Iris pigment epithelial cell (primary cell): ENCODE measurements at regions not wholly inside any gene's neighbourhood (a gene's known extent, or its start where the extent isn't known, plus 50 kb on each side); places are given as distances from the start of the nearest gene placed in this dataset.
A peak's percentile ranks its signal among the peaks of the same experiment; 100 is the strongest.
"Not testable (repeated sequence)": the region's sequence is repeated elsewhere in the genome, so short reads cannot be mapped to it uniquely, and the experiment has no call there.

ENCODE experiments used
- DNase-seq: peaks from one replicate; pipeline ENCODE4 v3.0.0-alpha.2; 2011; ENCODE audit warnings: low read depth

- DNase-seq = no peak
These were observed 610.2 kb downstream of the UBE2NL start for GRCh38 chrX:144494074-144494473.

GRCh38 chrX:144531877-144532276, 648.0 kb downstream of the UBE2NL start:
- no peak for DNase-seq

- DNase-seq = no peak
These were observed 680.7 kb upstream of the SPANXN1 start for GRCh38 chrX:144566592-144566991.

- DNase-seq = peak; percentile 54
These were observed 660.5 kb upstream of the SPANXN1 start for GRCh38 chrX:144586756-144587155.

GRCh38 chrX:144592036-144592435, 655.3 kb upstream of the SPANXN1 start:
- no peak for DNase-seq

- no peak for DNase-seq
These were observed 646.3 kb upstream of the SPANXN1 start for GRCh38 chrX:144601010-144601409.

GRCh38 chrX:144612076-144612475, 635.2 kb upstream of the SPANXN1 start:
- DNase-seq = no peak

GRCh38 chrX:144616317-144616716, 631.0 kb upstream of the SPANXN1 start:
- peak; percentile 25 for DNase-seq

- no peak for DNase-seq
These were observed 619.4 kb upstream of the SPANXN1 start for GRCh38 chrX:144627947-144628346.

GRCh38 chrX:144634451-144634850, 612.9 kb upstream of the SPANXN1 start:
- not testable (repeated sequence) for DNase-seq

GRCh38 chrX:144637731-144638130, 609.6 kb upstream of the SPANXN1 start:
- DNase-seq = peak; percentile 3

GRCh38 chrX:144648788-144649187, 598.5 kb upstream of the SPANXN1 start:
- no peak for DNase-seq

GRCh38 chrX:144681501-144681900, 565.8 kb upstream of the SPANXN1 start:
- DNase-seq = peak; percentile 61

- DNase-seq = no peak
These were observed 564.1 kb upstream of the SPANXN1 start for GRCh38 chrX:144683247-144683646.

GRCh38 chrX:144709841-144710240, 537.5 kb upstream of the SPANXN1 start:
- DNase-seq = peak; percentile 36

- peak; percentile 21 for DNase-seq
These were observed 532.0 kb upstream of the SPANXN1 start for GRCh38 chrX:144715337-144715736.

GRCh38 chrX:144716187-144716586, 531.1 kb upstream of the SPANXN1 start:
- DNase-seq = no peak

GRCh38 chrX:144717682-144718081, 529.6 kb upstream of the SPANXN1 start:
- no peak for DNase-seq

- no peak for DNase-seq
These were observed 525.0 kb upstream of the SPANXN1 start for GRCh38 chrX:144722307-144722706.

GRCh38 chrX:144730471-144730870, 516.8 kb upstream of the SPANXN1 start:
- DNase-seq = peak; percentile 55

- peak; percentile 34 for DNase-seq
These were observed 514.7 kb upstream of the SPANXN1 start for GRCh38 chrX:144732588-144732987.

GRCh38 chrX:144738246-144738645, 509.1 kb upstream of the SPANXN1 start:
- no peak for DNase-seq

- DNase-seq = no peak
These were observed 478.8 kb upstream of the SPANXN1 start for GRCh38 chrX:144768540-144768939.

- DNase-seq = not testable (repeated sequence)
These were observed 463.8 kb upstream of the SPANXN1 start for GRCh38 chrX:144783528-144783927.

GRCh38 chrX:144790148-144790547, 457.2 kb upstream of the SPANXN1 start:
- no peak for DNase-seq
